Esophagus muscularis mucosa (tissue), 4 donors: ENCODE measurements at regions not wholly inside any gene's neighbourhood (a gene's known extent, or its start where the extent isn't known, plus 50 kb on each side); places are given as distances from the start of the nearest gene placed in this dataset.
"Not testable (repeated sequence)": the region's sequence is repeated elsewhere in the genome, so short reads cannot be mapped to it uniquely, and the experiment has no call there.

Experiments
- DNase-seq: peaks from one replicate; pipeline ENCODE4 v3.0.0-alpha.2; 2017; ENCODE audit errors: extremely low spot score
- H3K27ac ChIP-seq, 4 donors: fragments of 200-600 bp; sonication (generic); replicated peaks in 1 of 4; 1 replicate in 3 of 4; 2 replicates in 1 of 4; pipeline ENCODE4 v1.5.1; 2016 to 2019; ENCODE audit warnings: mild to moderate bottlenecking in 1 of 4
- H3K27me3 ChIP-seq, 4 donors: fragments of 200-600 bp; sonication (generic); one replicate each; pipeline versions ENCODE4 v1.5.1 to v1.6.0; 2016 to 2019
- H3K36me3 ChIP-seq, 4 donors: fragments of 200-600 bp; sonication (generic); one replicate each; pipeline ENCODE4 v1.5.1; 2016 to 2019
- H3K4me1 ChIP-seq, 4 donors: fragments of 200-600 bp; sonication (generic); one replicate each; pipeline ENCODE4 v1.5.1; 2016 to 2019
- H3K4me3 ChIP-seq, 4 donors: fragments of 200-600 bp; sonication (generic); 1 replicate in 2 of 4; 2 replicates in 2 of 4; pipeline ENCODE4 v1.5.1; 2016 to 2019; ENCODE audit warnings: mild to moderate bottlenecking in 4 of 4, moderate library complexity in 1 of 4
- H3K9me3 ChIP-seq, 4 donors: fragments of 200-600 bp; sonication (generic); 1 replicate in 3 of 4; 2 replicates in 1 of 4; pipeline ENCODE4 v1.5.1; 2016 to 2019
- CTCF ChIP-seq, 3 experiments: fragments of 200-600 bp in 2 of 3; fragments of 450-650 bp in 1 of 3; sonication (generic) in 2 of 3; IDR thresholded peaks; one replicate each; pipeline ENCODE4 v1.5.1; 2017 to 2019; ENCODE audit warnings: antibody characterized with exemption in 3 of 3, mild to moderate bottlenecking in 2 of 3, moderate library complexity in 1 of 3
- EP300 ChIP-seq: sonication (generic); formaldehyde crosslinking; IDR thresholded peaks from one replicate; pipeline ENCODE4 v1.6.1; 2017; ENCODE audit warnings: antibody characterized with exemption
- POLR2A ChIP-seq: fragments of 450-650 bp; IDR thresholded peaks from one replicate; pipeline ENCODE4 v1.6.1; 2017; ENCODE audit warnings: antibody characterized with exemption, moderate library complexity, mild to moderate bottlenecking, low read depth
- POLR2AphosphoS5 ChIP-seq, 2 donors: sonication (generic); formaldehyde crosslinking; IDR thresholded peaks; one replicate each; pipeline ENCODE4 v1.6.1; 2017; ENCODE audit warnings: antibody characterized with exemption in 2 of 2
- WGBS: methylation state at CpG from one replicate; pipeline ENCODE4 v1.1.5; 2018; 5-methylcytosine and 5-hydroxymethylcytosine counted together
- intact Hi-C: fragments of 100-400 bp; cut with DNase I; formaldehyde crosslinking; loops from one replicate; pipeline ENCODE4 v1.15.1; 2023

GRCh38 chr3:124347418-124347817 lies 355.5 kb upstream of the ROPN1 start:
- 77% methylated on average over 2 of the region's 2 CpGs for WGBS
- peaks cover 3 to 15% (median 11%) of the 10 kb centered on the region in 4 donors for H3K4me1 ChIP-seq
- H3K36me3 ChIP-seq, result peaks cover 0 to 7% (median 2%) of the 10 kb centered on the region in 4 donors
- TF ChIP-seq CTCF (IDR thresholded peaks at IDR 0.05) (no peak), POLR2AphosphoS5 (IDR thresholded peaks at IDR 0.05) (no peak), POLR2A (no peak), EP300 (no peak)
- no peak overlapping the region for H3K27ac ChIP-seq
- H3K27me3 ChIP-seq, result no peaks in the 10 kb centered on the region
- DNase-seq, result peak; percentile 47
- no peak overlapping the region for H3K4me3 ChIP-seq
- intact Hi-C loops, result no loop called here
- no peaks in the 10 kb centered on the region for H3K9me3 ChIP-seq

- H3K27ac ChIP-seq, H3K4me3 ChIP-seq, DNase-seq, H3K36me3 ChIP-seq, H3K9me3 ChIP-seq, H3K27me3 ChIP-seq, intact Hi-C loops: not testable (repeated sequence)
- H3K4me1 ChIP-seq, result peaks cover 3 to 21% (median 12%) of the 10 kb centered on the region in 4 donors
- WGBS, result 91% methylated on average over 5 of the region's 5 CpGs
These were observed 356.6 kb upstream of the ROPN1 start for GRCh38 chr3:124348555-124348954.

GRCh38 chr3:124351430-124352148 lies 359.7 kb upstream of the ROPN1 start:
- Histone ChIP-seq H3K27ac (peak overlapping the region; percentile 42 to 66 (median 55)), H3K27me3 (no peaks in the 10 kb centered on the region), H3K4me3 (no peak overlapping the region), H3K9me3 (no peaks in the 10 kb centered on the region), H3K36me3 (peaks cover 0 to 7% (median 2%) of the 10 kb centered on the region in 4 donors), H3K4me1 (peaks cover 3 to 24% (median 13%) of the 10 kb centered on the region in 4 donors)
- intact Hi-C loops, result loop anchor here (1.0 to 5.0 kb wide), 2 partner anchors 117 to 206 kb away; no protein-coding TSS in a partner anchor
- DNase-seq, result no peak
- WGBS, result 49% methylated on average over 4 of the region's 4 CpGs
- TF ChIP-seq EP300, result no peak
- TF ChIP-seq CTCF (IDR thresholded peaks at IDR 0.05), result peak; percentile 57 to 72 (median 65)
- TF ChIP-seq POLR2AphosphoS5 (IDR thresholded peaks at IDR 0.05), result no peak

DNA sequence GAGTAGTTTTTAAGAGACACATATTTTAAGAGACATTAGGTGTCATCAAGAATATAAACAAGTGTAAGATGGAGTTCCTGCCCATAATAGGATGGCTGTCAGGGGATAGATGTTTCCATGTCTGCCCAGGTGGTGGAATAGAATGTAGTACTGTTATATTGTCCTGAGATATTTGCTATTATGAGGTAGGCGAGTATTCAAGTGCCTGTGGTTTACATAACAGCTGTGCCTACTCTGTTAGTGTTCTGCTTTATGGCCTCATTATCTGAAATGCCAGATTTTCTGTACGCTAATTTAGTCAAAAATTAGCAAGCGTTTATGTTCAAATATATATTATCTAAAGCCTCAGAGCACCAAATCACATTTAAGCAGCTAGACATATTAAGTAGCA lies 360.2 kb upstream of the ROPN1 start:
- WGBS, result 90% methylated on average over 3 of the region's 3 CpGs

More for the DNA sequence above, 360.2 kb upstream of the ROPN1 start:
- Histone ChIP-seq H3K4me3 (no peak overlapping the region), H3K36me3 (peaks cover 0 to 7% (median 2%) of the 10 kb centered on the region in 4 donors), H3K27me3 (no peaks in the 10 kb centered on the region), H3K9me3 (no peaks in the 10 kb centered on the region), H3K4me1 (peaks cover 3 to 24% (median 13%) of the 10 kb centered on the region in 4 donors), H3K27ac (peak overlapping the region in 3 of 4 donors; percentile 53 to 66 (median 57))
- intact Hi-C loops, result loop anchor here (5.0 kb wide), 1 partner anchor 205 kb away; no protein-coding TSS in a partner anchor
- no peak for DNase-seq
- no peak for TF ChIP-seq EP300
- no peak for TF ChIP-seq POLR2A
- TF ChIP-seq POLR2AphosphoS5 (IDR thresholded peaks at IDR 0.05), result no peak
- no peak for TF ChIP-seq CTCF (IDR thresholded peaks at IDR 0.05)
